ENCODE measurements at regions not wholly inside any gene's neighbourhood (a gene's known extent, or its start where the extent isn't known, plus 50 kb on each side); places are given as distances from the start of the nearest gene placed in this dataset.

GRCh38 chr19:30310602-30311263 lies 61.5 kb upstream of the ZNF536 start:
- Histone ChIP-seq H3K4me1 (ENCODE audit: control insufficient read depth, insufficient read depth, low read length) (peaks cover 2% of the 10 kb centered on the region), H3K36me3 (ENCODE audit: control insufficient read depth, insufficient read depth, low read length) (no peaks in the 10 kb centered on the region), H3K27ac (ENCODE audit: insufficient read depth, low read depth, low read length, poor library complexity, severe bottlenecking) (no peak overlapping the region), H3K27me3 (ENCODE audit: control insufficient read depth, insufficient read depth, low read length, poor library complexity, severe bottlenecking) (no peaks in the 10 kb centered on the region), H3K9me3 (ENCODE audit: control insufficient read depth, low read length) (no peaks in the 10 kb centered on the region), H3K4me3 (ENCODE audit: insufficient read depth, low read depth, low read length) (no peak overlapping the region)
- WGBS, 2 experiments, result 92% methylated on average over 16 of the region's 16 CpGs

- H3K4me1 ChIP-seq (ENCODE audit: control insufficient read depth, insufficient read depth, low read length), result no peaks in the 10 kb centered on the region
- H3K36me3 ChIP-seq (ENCODE audit: control insufficient read depth, insufficient read depth, low read length), result no peaks in the 10 kb centered on the region
- H3K9me3 ChIP-seq (ENCODE audit: control insufficient read depth, low read length), result no peaks in the 10 kb centered on the region
- WGBS, 2 experiments, result 92% methylated on average over 7 of the region's 7 CpGs
- no peak overlapping the region for H3K27ac ChIP-seq (ENCODE audit: insufficient read depth, low read depth, low read length, poor library complexity, severe bottlenecking)
- H3K4me3 ChIP-seq (ENCODE audit: insufficient read depth, low read depth, low read length), result no peak overlapping the region
- H3K27me3 ChIP-seq (ENCODE audit: control insufficient read depth, insufficient read depth, low read length, poor library complexity, severe bottlenecking), result no peaks in the 10 kb centered on the region
Observed at GRCh38 chr19:30311911-30312310, 60.3 kb upstream of the ZNF536 start.

DNA sequence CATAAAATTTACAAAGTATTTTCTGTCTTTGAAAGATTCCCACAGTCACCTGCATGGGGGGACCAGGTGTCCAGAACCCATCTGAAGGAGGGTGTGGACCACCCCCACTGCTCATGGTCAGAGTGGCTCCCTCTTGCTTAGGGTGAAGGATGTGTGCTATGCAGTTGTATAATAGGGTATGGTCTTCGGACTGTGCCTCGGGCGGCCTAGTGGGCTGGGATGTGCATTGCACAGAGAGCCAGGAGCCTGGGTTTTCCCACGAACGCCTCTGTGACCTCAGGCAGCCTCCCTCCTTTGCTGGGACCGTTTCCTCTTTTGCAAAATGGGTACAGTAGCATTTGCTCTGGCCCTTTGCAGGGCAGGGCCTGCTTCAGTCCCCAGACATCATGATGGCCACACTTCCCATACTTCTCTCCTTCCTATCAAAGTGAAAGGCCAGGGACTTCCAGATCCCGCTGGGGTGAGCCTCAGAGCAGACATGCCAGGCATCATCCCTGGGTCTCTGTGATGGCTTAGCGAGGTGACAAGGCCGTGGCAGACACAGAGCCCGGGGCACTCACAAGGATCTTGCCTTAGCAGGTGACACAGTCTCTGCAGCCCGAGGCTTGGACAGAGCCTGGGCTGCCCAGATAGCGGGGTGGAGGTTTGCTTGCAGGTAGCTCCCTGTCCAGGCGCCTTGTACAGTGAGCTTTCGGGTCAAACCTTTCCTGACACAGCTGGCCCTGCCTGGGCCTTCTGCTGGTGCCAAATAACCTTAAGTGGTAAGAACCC lies 59.4 kb upstream of the ZNF536 start:
- Histone ChIP-seq H3K4me3 (ENCODE audit: insufficient read depth, low read depth, low read length) (no peak overlapping the region), H3K36me3 (ENCODE audit: control insufficient read depth, insufficient read depth, low read length) (no peaks in the 10 kb centered on the region), H3K9me3 (ENCODE audit: control insufficient read depth, low read length) (no peaks in the 10 kb centered on the region), H3K27me3 (ENCODE audit: control insufficient read depth, insufficient read depth, low read length, poor library complexity, severe bottlenecking) (no peaks in the 10 kb centered on the region), H3K4me1 (ENCODE audit: control insufficient read depth, insufficient read depth, low read length) (no peaks in the 10 kb centered on the region), H3K27ac (ENCODE audit: insufficient read depth, low read depth, low read length, poor library complexity, severe bottlenecking) (no peak overlapping the region)
- 90 to 93% methylated on average over 14 of the region's 14 CpGs for WGBS, 2 experiments

DNA sequence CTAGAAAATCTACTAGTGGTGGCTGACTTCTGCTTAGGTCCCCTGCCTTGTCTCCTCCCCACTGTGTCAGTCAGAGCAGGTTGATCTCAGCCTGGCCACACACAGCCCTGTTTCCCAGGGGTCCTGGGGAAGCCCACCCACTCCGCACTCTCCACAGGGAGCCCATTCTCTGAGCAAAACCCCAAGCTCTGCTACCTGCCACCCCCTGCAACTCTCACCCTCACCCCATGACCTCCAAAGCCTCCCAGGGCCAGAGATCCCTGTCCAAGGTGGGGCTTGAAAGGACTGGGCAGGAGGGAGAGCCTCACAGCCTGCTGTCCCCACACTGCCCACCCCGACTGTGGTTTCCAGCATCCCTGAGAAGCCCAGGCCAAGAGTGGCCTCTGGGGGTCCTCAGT lies 58.8 kb upstream of the ZNF536 start:
- Histone ChIP-seq H3K36me3 (ENCODE audit: control insufficient read depth, insufficient read depth, low read length) (no peaks in the 10 kb centered on the region), H3K27me3 (ENCODE audit: control insufficient read depth, insufficient read depth, low read length, poor library complexity, severe bottlenecking) (no peaks in the 10 kb centered on the region), H3K9me3 (ENCODE audit: control insufficient read depth, low read length) (no peaks in the 10 kb centered on the region), H3K4me1 (ENCODE audit: control insufficient read depth, insufficient read depth, low read length) (no peaks in the 10 kb centered on the region), H3K4me3 (ENCODE audit: insufficient read depth, low read depth, low read length) (no peak overlapping the region), H3K27ac (ENCODE audit: insufficient read depth, low read depth, low read length, poor library complexity, severe bottlenecking) (no peak overlapping the region)
- 93 to 95% methylated on average over 2 of the region's 2 CpGs for WGBS, 2 experiments

DNA sequence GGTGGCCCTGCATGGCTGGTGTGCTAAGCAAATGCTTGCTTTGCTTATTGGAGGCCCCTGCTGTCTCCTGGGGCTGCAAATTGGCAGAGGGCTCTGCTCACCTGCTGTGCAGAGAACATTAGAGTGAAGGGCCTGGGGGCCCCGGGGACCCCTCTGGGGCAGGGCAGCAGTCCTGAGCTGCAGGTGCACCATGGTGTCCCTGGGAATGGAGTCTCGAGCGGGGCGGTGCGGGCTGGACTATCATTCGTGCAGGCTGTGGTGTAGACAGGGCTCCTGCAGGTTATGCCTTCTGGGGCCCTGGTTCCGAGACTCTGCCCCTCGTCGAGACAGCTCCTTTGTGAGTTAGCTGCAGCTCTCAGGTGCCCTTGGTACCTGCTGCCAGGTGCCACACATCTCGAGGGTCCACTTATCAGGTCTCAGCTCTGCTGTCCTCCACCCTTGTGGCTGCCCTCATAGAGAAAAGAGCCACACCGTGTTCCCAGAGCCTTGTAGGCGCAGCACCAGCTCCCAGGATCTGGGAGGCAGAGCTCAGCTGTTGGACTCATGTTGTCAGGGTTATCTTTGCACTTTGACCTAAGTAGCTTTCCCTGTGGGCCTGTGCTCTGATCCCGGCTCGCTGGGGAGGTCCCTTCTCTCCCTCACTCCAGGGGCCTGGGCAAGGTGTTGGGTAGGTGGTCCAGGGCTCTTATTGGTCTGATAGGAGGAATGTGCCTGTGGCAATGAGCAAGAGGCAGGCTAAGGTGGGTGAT lies 58.0 kb upstream of the ZNF536 start:
- no peak overlapping the region for H3K4me3 ChIP-seq (ENCODE audit: insufficient read depth, low read depth, low read length)
- 91 to 93% methylated on average over 14 of the region's 14 CpGs for WGBS, 2 experiments
- H3K27me3 ChIP-seq (ENCODE audit: control insufficient read depth, insufficient read depth, low read length, poor library complexity, severe bottlenecking), result no peaks in the 10 kb centered on the region
- no peaks in the 10 kb centered on the region for H3K36me3 ChIP-seq (ENCODE audit: control insufficient read depth, insufficient read depth, low read length)
- no peaks in the 10 kb centered on the region for H3K4me1 ChIP-seq (ENCODE audit: control insufficient read depth, insufficient read depth, low read length)
- H3K9me3 ChIP-seq (ENCODE audit: control insufficient read depth, low read length), result no peaks in the 10 kb centered on the region
- H3K27ac ChIP-seq (ENCODE audit: insufficient read depth, low read depth, low read length, poor library complexity, severe bottlenecking), result no peak overlapping the region

GRCh38 chr19:30314805-30315155 lies 57.4 kb upstream of the ZNF536 start:
- no peaks in the 10 kb centered on the region for H3K36me3 ChIP-seq (ENCODE audit: control insufficient read depth, insufficient read depth, low read length)
- WGBS, 2 experiments, result 89 to 95% methylated on average over 5 of the region's 5 CpGs
- no peaks in the 10 kb centered on the region for H3K27me3 ChIP-seq (ENCODE audit: control insufficient read depth, insufficient read depth, low read length, poor library complexity, severe bottlenecking)
- no peaks in the 10 kb centered on the region for H3K4me1 ChIP-seq (ENCODE audit: control insufficient read depth, insufficient read depth, low read length)
- no peaks in the 10 kb centered on the region for H3K9me3 ChIP-seq (ENCODE audit: control insufficient read depth, low read length)
- no peak overlapping the region for H3K4me3 ChIP-seq (ENCODE audit: insufficient read depth, low read depth, low read length)
- H3K27ac ChIP-seq (ENCODE audit: insufficient read depth, low read depth, low read length, poor library complexity, severe bottlenecking), result no peak overlapping the region

DNA sequence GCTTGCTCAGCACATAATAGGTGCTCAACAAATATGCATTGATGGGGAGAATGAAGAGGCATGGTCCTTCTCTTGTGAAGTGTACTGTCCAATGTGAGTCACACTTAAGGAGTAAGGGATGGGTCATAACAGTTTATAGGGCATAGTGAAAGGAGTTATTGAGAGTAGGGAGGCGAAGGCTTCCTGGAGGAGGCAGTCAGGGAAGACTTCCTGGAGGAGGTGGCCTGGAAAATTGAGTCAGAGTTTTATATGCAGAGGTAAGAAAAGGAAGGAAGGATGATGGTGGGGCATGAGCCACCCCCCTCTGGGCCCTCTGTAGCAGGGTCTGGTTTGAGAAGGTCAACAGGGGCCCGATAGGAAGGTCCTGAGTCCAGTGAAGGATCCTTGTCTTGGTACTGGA lies 57.0 kb upstream of the ZNF536 start:
- Histone ChIP-seq H3K9me3 (ENCODE audit: control insufficient read depth, low read length) (no peaks in the 10 kb centered on the region), H3K27me3 (ENCODE audit: control insufficient read depth, insufficient read depth, low read length, poor library complexity, severe bottlenecking) (no peaks in the 10 kb centered on the region), H3K27ac (ENCODE audit: insufficient read depth, low read depth, low read length, poor library complexity, severe bottlenecking) (no peak overlapping the region), H3K4me3 (ENCODE audit: insufficient read depth, low read depth, low read length) (no peak overlapping the region), H3K36me3 (ENCODE audit: control insufficient read depth, insufficient read depth, low read length) (no peaks in the 10 kb centered on the region), H3K4me1 (ENCODE audit: control insufficient read depth, insufficient read depth, low read length) (no peaks in the 10 kb centered on the region)
- WGBS, 2 experiments, result 96 to 97% methylated on average over 2 of the region's 2 CpGs

DNA sequence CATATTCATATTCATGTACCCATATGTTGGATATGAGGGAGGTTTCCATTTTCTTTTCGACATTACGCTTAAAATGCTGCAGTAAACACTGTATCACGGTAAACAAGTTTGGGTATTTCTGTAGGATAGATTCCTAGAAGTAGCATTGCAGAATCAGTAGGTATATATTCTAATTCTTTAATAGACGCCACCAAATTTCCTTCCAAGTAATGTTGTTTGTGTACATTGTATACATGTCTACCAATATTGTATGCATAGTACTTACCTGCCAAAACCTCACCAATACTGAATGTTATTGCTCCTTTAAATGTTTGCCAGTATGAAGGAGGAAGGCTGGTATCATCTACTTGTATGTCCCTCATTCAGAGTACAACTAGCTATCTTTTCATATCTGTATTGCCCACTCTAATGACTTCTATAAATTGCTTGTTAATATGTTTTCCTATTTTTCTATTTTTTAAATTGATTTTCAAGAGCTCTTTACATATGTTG lies 56.1 kb upstream of the ZNF536 start:
- no peak overlapping the region for H3K4me3 ChIP-seq (ENCODE audit: insufficient read depth, low read depth, low read length)
- H3K27me3 ChIP-seq (ENCODE audit: control insufficient read depth, insufficient read depth, low read length, poor library complexity, severe bottlenecking), result no peaks in the 10 kb centered on the region
- no peaks in the 10 kb centered on the region for H3K36me3 ChIP-seq (ENCODE audit: control insufficient read depth, insufficient read depth, low read length)
- no peak overlapping the region for H3K27ac ChIP-seq (ENCODE audit: insufficient read depth, low read depth, low read length, poor library complexity, severe bottlenecking)
- WGBS, 2 experiments, result 95 to 100% methylated on average over 3 of the region's 4 CpGs
- no peaks in the 10 kb centered on the region for H3K9me3 ChIP-seq (ENCODE audit: control insufficient read depth, low read length)
- H3K4me1 ChIP-seq (ENCODE audit: control insufficient read depth, insufficient read depth, low read length), result no peaks in the 10 kb centered on the region

GRCh38 chr19:30316560-30317106 lies 55.6 kb upstream of the ZNF536 start:
- 94 to 95% methylated on average over 6 of the region's 6 CpGs for WGBS, 2 experiments
- no peaks in the 10 kb centered on the region for H3K4me1 ChIP-seq (ENCODE audit: control insufficient read depth, insufficient read depth, low read length)
- no peak overlapping the region for H3K27ac ChIP-seq (ENCODE audit: insufficient read depth, low read depth, low read length, poor library complexity, severe bottlenecking)
- no peaks in the 10 kb centered on the region for H3K36me3 ChIP-seq (ENCODE audit: control insufficient read depth, insufficient read depth, low read length)
- no peak overlapping the region for H3K4me3 ChIP-seq (ENCODE audit: insufficient read depth, low read depth, low read length)
- H3K9me3 ChIP-seq (ENCODE audit: control insufficient read depth, low read length), result no peaks in the 10 kb centered on the region
- H3K27me3 ChIP-seq (ENCODE audit: control insufficient read depth, insufficient read depth, low read length, poor library complexity, severe bottlenecking), result no peaks in the 10 kb centered on the region

DNA sequence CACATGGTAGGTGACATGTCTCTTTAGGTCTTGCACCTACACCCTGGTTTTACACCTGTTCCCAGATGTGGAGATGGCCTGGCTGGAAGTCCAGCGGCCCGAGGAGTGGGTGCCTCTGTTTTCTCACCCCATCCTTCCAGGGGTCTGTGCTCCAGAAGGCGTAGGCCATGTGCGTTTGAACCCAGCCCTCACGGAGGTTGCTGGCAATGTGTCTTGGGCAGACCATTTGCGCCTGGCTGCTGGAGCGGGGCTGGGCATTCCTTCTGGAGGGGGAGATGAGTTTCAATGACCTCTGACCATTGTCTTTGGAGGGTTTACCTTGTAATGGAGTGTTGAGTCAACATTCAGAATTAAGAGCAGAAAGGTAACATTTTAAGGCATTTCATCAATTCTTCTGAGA lies 54.8 kb upstream of the ZNF536 start:
- 96% methylated on average over 7 of the region's 7 CpGs for WGBS, 2 experiments
- Histone ChIP-seq H3K4me1 (ENCODE audit: control insufficient read depth, insufficient read depth, low read length) (no peaks in the 10 kb centered on the region), H3K27me3 (ENCODE audit: control insufficient read depth, insufficient read depth, low read length, poor library complexity, severe bottlenecking) (no peaks in the 10 kb centered on the region), H3K36me3 (ENCODE audit: control insufficient read depth, insufficient read depth, low read length) (no peaks in the 10 kb centered on the region), H3K4me3 (ENCODE audit: insufficient read depth, low read depth, low read length) (no peak overlapping the region), H3K9me3 (ENCODE audit: control insufficient read depth, low read length) (no peaks in the 10 kb centered on the region), H3K27ac (ENCODE audit: insufficient read depth, low read depth, low read length, poor library complexity, severe bottlenecking) (no peak overlapping the region)

Measured in ectodermal cell (in vitro differentiated cells).